H1 (cell line): ENCODE measurements at regions not wholly inside any gene's neighbourhood (a gene's known extent, or its start where the extent isn't known, plus 50 kb on each side); places are given as distances from the start of the nearest gene placed in this dataset.

ENCODE experiments used
- CHD7 ChIP-seq: fragments of 300-600 bp; sonication (generic); IDR thresholded peaks from 2 replicates; pipeline ENCODE4 v1.7.1; 2012; ENCODE audit warnings: low read length, moderate library complexity, mild to moderate bottlenecking, inconsistent platforms; ENCODE audit not compliant: insufficient replicate concordance
- NANOG ChIP-seq: IDR thresholded peaks from 2 replicates; pipeline ENCODE4 v1.6.1; 2011; ENCODE audit warnings: low read length, low read depth, mild to moderate bottlenecking, inconsistent platforms; ENCODE audit not compliant: insufficient read depth, poor library complexity, severe bottlenecking
- SRF ChIP-seq: IDR thresholded peaks from 2 replicates; pipeline ENCODE4 v1.6.1; 2011; ENCODE audit warnings: mild to moderate bottlenecking, low read depth, low read length, moderate library complexity

DNA sequence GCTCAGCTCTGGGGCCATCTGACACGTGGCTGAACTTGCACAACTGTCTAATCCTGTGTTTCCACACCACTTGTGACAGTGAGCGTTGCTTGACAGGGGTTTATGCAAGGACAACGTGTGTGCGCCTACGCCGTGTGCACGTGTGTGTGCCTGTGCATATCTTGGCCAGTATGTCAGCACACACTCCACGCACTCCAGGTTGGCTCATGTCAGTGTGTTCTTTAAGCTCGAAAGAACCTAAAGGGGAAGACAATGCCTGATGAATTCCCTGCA is 85.6 kb upstream of the SALL3 start (continued):
- TF ChIP-seq CHD7 = no peak
- TF ChIP-seq SRF = no peak
- no peak for TF ChIP-seq NANOG
